ENCODE measurements at regions not wholly inside any gene's neighbourhood (a gene's known extent, or its start where the extent isn't known, plus 50 kb on each side); places are given as distances from the start of the nearest gene placed in this dataset.
"Not testable (repeated sequence)": the region's sequence is repeated elsewhere in the genome, so short reads cannot be mapped to it uniquely, and the experiment has no call there.

DNA sequence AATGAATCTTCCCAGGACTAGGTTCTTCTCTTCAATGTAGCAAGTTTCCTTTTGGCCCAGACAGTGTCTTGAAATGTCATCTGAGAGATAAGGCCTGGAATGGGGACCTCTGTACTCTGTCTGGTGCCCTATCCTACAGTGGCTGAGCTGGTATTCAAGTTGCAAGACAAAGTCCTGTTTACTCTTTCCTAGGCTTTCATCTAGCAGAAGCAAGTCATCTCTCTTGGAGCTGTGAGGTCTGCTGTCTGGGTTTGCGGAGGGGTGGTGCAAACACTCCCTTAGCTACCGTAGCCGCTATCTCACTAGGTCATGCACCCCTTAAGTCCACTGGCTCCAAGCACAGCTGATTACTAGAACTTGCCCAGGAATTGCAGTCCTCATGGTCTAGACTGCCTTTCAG is 149.7 kb upstream of the SLC16A7 start:
- no peak for ATAC-seq (replicated peaks in 1 of 2)
- Mint-ChIP-seq H3K9me3 (peaks cover 5 to 9% of the 10 kb centered on the region in 2 donors), H3K4me3 (no peak overlapping the region), H3K4me1 (ENCODE audit: low read depth) (no peaks in the 10 kb centered on the region), H3K36me3 (ENCODE audit: insufficient read depth in 2 of 2) (peaks cover 0 to 8% of the 10 kb centered on the region in 2 donors), H3K27ac (no peak overlapping the region), H3K27me3 (ENCODE audit: low read depth) (no peaks in the 10 kb centered on the region)
- DNase-seq, result no peak

DNA sequence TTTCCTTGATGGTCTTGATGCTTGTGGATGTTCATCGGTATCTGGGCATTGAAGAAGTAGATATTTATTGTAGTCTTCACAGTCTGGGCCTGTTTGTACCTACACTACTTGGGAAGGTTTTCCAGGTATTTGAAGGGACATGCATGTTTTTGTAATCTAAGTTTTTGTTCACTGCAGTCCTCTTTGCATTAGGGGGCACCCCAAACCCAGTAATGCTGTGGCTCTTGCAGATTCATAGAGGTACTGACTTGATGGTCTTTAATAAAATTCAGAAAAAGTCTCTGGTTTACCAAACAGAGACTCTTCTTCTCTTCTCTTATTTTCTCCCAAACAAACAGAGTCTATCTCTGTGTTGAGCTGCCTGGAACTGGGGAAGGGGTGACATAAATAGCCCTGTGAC is 150.9 kb upstream of the SLC16A7 start:
- DNase-seq (no peak), ATAC-seq (replicated peaks in 1 of 2) (no peak)
- Mint-ChIP-seq H3K9me3 (peaks cover 5 to 16% of the 10 kb centered on the region in 2 donors), H3K27ac (no peak overlapping the region), H3K4me3 (no peak overlapping the region), H3K4me1 (ENCODE audit: low read depth) (no peaks in the 10 kb centered on the region), H3K27me3 (ENCODE audit: low read depth) (no peaks in the 10 kb centered on the region), H3K36me3 (ENCODE audit: insufficient read depth in 2 of 2) (peaks cover 0 to 8% of the 10 kb centered on the region in 2 donors)

DNA sequence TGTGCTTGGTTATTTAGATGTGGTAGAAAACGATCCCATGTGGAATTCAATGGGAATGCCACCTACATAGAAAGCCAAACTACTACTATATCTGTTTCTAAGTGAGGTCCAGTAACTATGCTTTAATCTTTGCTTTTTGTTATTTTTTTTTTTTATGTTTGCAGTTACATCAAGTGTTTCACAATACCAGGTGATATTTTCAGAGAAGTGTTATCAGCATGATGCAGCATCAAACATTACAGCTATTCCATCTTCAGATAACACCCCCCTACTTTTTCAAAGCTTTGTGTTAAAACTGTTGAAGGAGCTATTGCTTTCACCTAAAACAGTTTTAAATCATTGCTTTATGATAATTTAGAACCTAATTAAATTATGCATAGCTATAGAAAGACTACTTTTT is 163.8 kb upstream of the SLC16A7 start:
- no peak for ATAC-seq (replicated peaks in 1 of 2)
- no peak for DNase-seq
- no peaks in the 10 kb centered on the region for H3K9me3 Mint-ChIP-seq

DNA sequence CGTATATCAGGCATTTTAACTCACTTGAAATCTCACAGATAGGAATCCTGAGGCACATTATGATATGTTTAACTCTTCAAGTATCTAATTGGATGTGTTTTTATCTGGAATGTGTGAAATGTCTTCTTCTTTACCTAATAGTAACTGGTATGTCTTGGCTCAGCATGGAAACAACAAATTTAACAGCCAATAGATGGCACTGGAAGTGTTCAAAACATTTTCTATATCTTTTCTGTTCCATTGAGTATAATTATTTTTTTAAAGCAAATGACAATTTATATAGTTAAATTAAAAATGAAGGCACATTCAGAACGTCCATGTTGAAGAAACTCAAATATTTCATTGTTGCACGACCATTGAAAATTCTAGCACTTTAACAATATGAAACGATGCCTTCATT is 164.6 kb upstream of the SLC16A7 start:
- Mint-ChIP-seq H3K9me3 (no peaks in the 10 kb centered on the region), H3K27me3 (ENCODE audit: low read depth) (no peaks in the 10 kb centered on the region), H3K4me3 (no peak overlapping the region), H3K27ac (no peak overlapping the region), H3K36me3 (ENCODE audit: insufficient read depth in 2 of 2) (no peaks in the 10 kb centered on the region), H3K4me1 (ENCODE audit: low read depth) (no peaks in the 10 kb centered on the region)
- no peak for ATAC-seq (replicated peaks in 1 of 2)
- no peak for DNase-seq

More for the DNA sequence above, 163.8 kb upstream of the SLC16A7 start:
- no peak overlapping the region for H3K4me3 Mint-ChIP-seq
- no peaks in the 10 kb centered on the region for H3K36me3 Mint-ChIP-seq (ENCODE audit: insufficient read depth in 2 of 2)
- no peaks in the 10 kb centered on the region for H3K4me1 Mint-ChIP-seq (ENCODE audit: low read depth)
- H3K27ac Mint-ChIP-seq, result no peak overlapping the region
- no peaks in the 10 kb centered on the region for H3K27me3 Mint-ChIP-seq (ENCODE audit: low read depth)

DNA sequence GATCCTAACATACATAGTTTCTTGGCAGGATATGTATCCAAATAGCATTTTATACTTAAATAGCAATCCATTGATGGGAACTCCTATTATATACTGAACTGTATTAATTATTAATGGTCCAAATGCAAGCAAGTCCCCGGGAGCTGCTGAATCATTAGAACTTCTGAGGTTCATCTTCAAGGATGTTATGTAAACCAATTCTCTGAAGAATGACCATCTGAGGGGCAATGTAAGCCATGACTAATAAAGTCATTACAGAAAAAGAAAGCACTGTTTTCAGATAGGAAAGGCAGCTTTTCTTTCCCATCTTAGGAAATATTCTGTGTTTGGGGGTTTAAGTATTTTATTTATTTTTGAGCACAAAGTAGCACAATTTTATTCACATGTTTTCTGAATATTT is 166.1 kb upstream of the SLC16A7 start:
- DNase-seq (no peak), ATAC-seq (replicated peaks in 1 of 2) (no peak)
- Mint-ChIP-seq H3K27me3 (ENCODE audit: low read depth) (no peaks in the 10 kb centered on the region), H3K27ac (no peak overlapping the region), H3K36me3 (ENCODE audit: insufficient read depth in 2 of 2) (no peaks in the 10 kb centered on the region), H3K4me1 (ENCODE audit: low read depth) (no peaks in the 10 kb centered on the region), H3K4me3 (no peak overlapping the region), H3K9me3 (no peaks in the 10 kb centered on the region)

DNA sequence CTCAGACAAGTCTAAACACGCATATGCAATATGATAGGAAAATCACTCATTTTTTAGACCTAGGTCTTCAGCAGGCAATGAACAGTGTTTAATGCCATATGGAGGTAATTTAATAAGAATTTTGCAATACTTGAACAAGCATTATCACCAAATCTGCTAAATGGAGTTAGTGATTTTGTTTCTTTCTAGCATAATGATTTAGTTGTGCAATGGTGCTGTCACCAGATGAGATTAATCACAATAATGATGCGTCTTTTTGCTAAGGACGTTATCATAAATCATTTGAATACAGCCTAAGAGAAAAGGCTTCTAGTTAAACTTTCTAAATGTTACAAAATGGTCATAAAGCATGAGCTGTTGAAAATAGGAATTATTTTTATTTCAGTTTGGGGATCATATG is 170.0 kb upstream of the SLC16A7 start:
- H3K27ac Mint-ChIP-seq, result no peak overlapping the region
- no peak overlapping the region for H3K4me3 Mint-ChIP-seq
- H3K36me3 Mint-ChIP-seq (ENCODE audit: insufficient read depth in 2 of 2), result no peaks in the 10 kb centered on the region
- no peaks in the 10 kb centered on the region for H3K27me3 Mint-ChIP-seq (ENCODE audit: low read depth)
- no peaks in the 10 kb centered on the region for H3K9me3 Mint-ChIP-seq
- DNase-seq (no peak), ATAC-seq (replicated peaks in 1 of 2) (no peak)
- H3K4me1 Mint-ChIP-seq (ENCODE audit: low read depth), result no peaks in the 10 kb centered on the region

DNA sequence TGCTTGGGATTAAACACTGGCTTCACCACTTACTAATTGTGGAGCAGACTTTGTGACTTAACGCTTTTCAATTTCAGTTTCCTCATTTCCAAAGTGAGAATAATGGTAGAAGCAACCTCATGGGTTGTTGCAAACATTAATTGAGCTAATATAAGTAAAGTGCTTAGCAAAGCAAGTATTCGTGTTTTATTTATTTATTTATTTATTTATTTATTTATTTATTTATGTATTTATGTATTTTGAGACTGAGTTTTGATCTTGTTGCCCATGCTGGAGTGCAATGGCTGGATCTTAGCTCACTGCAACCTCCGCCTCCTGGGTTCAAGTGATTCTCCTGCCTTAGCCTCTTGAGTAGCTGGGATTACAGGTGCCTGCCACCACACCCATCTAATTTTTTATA is 171.2 kb upstream of the SLC16A7 start:
- not testable (repeated sequence) for H3K4me3 Mint-ChIP-seq; H3K36me3 Mint-ChIP-seq (ENCODE audit: insufficient read depth in 2 of 2); H3K9me3 Mint-ChIP-seq; H3K27ac Mint-ChIP-seq; H3K27me3 Mint-ChIP-seq (ENCODE audit: low read depth); ATAC-seq (replicated peaks in 1 of 2); H3K4me1 Mint-ChIP-seq (ENCODE audit: low read depth); DNase-seq

DNA sequence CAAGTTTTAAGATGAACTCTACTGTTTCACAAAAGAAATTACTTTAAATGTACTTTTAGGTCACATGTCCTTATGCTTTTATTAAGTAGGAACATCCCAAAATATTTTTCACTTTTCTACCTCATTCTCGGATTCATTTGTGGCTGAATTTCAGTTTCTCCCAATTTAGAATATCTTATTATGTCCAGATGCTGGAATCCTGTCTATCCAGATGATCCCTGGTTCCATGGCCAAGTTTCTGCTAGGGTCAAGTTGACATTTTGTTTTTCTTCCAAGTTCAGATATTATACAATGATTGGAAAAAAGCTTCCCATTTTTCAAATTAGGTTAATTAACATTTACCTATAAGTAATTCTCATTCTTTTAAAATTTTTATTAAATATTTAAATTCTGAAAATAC is 181.8 kb upstream of the SLC16A7 start:
- no peak overlapping the region for H3K4me3 Mint-ChIP-seq
- no peak overlapping the region for H3K27ac Mint-ChIP-seq
- H3K4me1 Mint-ChIP-seq (ENCODE audit: low read depth), result no peaks in the 10 kb centered on the region
- DNase-seq, result no peak
- no peaks in the 10 kb centered on the region for H3K36me3 Mint-ChIP-seq (ENCODE audit: insufficient read depth in 2 of 2)
- ATAC-seq (replicated peaks in 1 of 2), result no peak
- no peaks in the 10 kb centered on the region for H3K9me3 Mint-ChIP-seq
- peaks cover 14% of the 10 kb centered on the region for H3K27me3 Mint-ChIP-seq (ENCODE audit: low read depth)

DNA sequence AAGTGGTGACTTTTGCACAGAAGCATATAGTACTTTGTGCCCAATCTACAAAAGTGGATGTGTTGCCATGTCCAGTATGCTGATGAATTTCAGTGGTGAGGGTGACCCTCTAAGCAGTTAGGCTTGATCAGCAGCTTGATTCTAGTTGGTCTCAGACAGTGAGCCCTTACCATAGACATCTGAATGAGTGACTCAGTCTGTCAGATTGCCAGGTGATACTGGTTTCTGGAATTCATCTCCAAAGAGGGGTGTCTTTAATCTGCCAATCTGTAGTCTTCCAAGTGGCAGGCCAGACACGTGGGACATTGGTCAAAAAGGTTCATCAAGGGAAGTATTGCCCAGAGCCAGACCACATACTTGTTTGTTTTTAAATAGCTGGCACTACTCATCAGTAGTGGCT is 187.4 kb upstream of the SLC16A7 start:
- DNase-seq (no peak), ATAC-seq (replicated peaks in 1 of 2) (no peak)
- Mint-ChIP-seq H3K27ac (no peak overlapping the region), H3K9me3 (no peaks in the 10 kb centered on the region), H3K4me1 (ENCODE audit: low read depth) (peaks cover 18% of the 10 kb centered on the region), H3K36me3 (ENCODE audit: insufficient read depth in 2 of 2) (no peaks in the 10 kb centered on the region), H3K4me3 (no peak overlapping the region), H3K27me3 (ENCODE audit: low read depth) (peaks cover 19% of the 10 kb centered on the region)

DNA sequence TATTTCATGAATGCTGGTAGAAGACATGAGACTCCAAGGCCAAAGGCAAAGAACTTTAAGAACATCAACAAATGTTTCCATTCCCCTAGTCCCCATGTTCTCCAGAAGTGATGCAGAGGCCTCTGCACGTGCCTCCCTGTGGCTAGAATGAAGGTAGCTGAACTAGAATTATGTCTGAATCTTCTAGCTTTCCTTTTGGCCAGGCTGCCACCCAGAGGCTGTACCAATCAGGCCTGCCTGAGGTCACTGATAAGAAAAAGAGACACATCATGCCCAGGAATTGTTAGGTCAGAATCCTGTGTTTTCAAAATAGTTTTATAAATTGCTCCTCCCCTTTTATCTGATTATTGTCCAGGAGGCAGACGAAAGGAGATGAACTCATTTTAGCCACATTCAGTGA is 188.0 kb upstream of the SLC16A7 start:
- ATAC-seq (replicated peaks in 1 of 2) (no peak), DNase-seq (no peak)
- Mint-ChIP-seq H3K4me1 (ENCODE audit: low read depth) (peaks cover 23% of the 10 kb centered on the region), H3K27ac (no peak overlapping the region), H3K9me3 (no peaks in the 10 kb centered on the region), H3K27me3 (ENCODE audit: low read depth) (peaks cover 14% of the 10 kb centered on the region), H3K4me3 (no peak overlapping the region), H3K36me3 (ENCODE audit: insufficient read depth in 2 of 2) (no peaks in the 10 kb centered on the region)

DNA sequence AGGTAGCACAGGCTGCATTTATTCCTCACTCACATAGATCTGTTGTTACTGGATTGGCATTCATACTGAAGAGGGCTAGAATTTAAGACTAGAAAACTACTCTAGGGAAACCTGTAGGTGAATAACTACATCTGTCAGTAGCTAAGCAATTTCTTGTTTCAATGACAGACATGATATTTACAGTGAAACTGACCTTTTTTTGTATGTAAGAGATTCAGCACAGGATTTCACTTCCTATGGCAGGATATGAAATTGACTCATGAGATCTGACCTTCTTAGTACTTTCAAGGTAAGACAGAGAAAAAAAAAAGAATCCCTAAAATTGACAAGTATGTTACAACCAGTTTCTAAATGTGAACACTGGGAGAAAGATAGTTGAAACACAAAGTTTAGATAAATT is 189.8 kb upstream of the SLC16A7 start:
- no peaks in the 10 kb centered on the region for H3K36me3 Mint-ChIP-seq (ENCODE audit: insufficient read depth in 2 of 2)
- peaks cover 6% of the 10 kb centered on the region for H3K27me3 Mint-ChIP-seq (ENCODE audit: low read depth)
- H3K4me3 Mint-ChIP-seq, result no peak overlapping the region
- H3K4me1 Mint-ChIP-seq (ENCODE audit: low read depth), result peaks cover 23% of the 10 kb centered on the region
- DNase-seq (no peak), ATAC-seq (replicated peaks in 1 of 2) (peak; percentile 44 to 74)
- H3K27ac Mint-ChIP-seq, result no peak overlapping the region
- no peaks in the 10 kb centered on the region for H3K9me3 Mint-ChIP-seq

DNA sequence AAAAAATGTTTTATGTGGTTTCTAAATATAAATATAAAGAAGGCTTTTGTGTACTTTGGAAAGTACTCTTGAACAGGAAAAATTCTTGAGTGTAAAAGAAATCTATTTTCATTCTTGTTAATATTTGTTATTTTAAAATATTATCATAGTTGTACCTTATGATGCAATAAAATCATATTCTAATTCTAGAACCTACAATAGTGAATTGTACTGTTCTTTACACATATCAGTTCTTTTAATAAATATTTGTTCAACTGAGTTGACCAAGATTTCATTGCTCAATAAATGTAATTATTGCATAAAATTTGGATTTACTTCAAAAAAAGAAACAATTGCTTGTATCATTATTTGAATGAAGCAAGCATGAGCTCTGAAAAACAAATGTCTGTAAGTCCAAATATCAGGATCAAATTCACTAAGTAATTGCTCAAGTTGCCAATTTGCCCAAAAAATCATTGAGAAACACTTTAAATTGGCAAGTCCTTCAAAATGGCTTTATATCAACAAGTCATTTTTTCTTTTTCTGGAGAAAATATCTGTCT is 191.6 kb upstream of the SLC16A7 start:
- Mint-ChIP-seq H3K36me3 (ENCODE audit: insufficient read depth in 2 of 2) (no peaks in the 10 kb centered on the region), H3K4me1 (ENCODE audit: low read depth) (peaks cover 23% of the 10 kb centered on the region), H3K27me3 (ENCODE audit: low read depth) (peaks cover 6% of the 10 kb centered on the region), H3K9me3 (no peaks in the 10 kb centered on the region), H3K27ac (no peak overlapping the region), H3K4me3 (no peak overlapping the region)
- DNase-seq, result no peak
- ATAC-seq (replicated peaks in 1 of 2), result no peak

DNA sequence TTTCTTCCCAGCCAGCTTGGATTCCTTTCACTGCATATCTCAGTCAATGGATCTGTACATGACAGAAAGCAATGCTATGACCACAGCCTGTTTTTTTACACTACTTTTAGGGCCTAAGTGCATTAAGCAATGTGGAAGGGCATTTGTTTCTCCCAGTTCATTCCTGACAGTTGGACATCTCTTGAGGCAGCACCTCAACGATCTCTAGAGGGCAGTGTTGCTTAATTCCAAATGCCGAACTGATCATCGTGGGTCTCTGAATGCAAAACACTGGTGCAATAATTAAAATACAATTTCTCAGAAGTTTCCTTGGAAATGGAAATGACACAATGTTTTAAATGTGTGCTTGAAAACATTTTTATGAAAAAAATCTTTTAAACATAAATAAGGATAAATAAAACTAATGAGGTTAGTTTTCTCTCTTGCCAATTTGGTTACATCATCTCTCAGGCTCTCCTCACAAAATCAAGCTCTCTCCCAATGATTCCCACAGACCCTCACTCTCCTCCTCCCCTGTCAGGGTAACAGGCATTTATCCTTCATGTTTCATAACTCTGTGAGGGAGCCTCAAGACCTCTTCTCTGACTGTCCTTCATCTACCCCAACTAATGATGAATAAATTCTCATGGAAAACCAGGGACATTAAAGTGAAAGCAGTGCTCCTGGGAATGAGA is 192.4 kb upstream of the SLC16A7 start:
- peak; percentile 34 to 52 for ATAC-seq (replicated peaks in 1 of 2)
- no peaks in the 10 kb centered on the region for H3K9me3 Mint-ChIP-seq
- peak; percentile 32 to 33 for DNase-seq
- H3K27ac Mint-ChIP-seq, result no peak overlapping the region
- H3K36me3 Mint-ChIP-seq (ENCODE audit: insufficient read depth in 2 of 2), result no peaks in the 10 kb centered on the region
- H3K27me3 Mint-ChIP-seq (ENCODE audit: low read depth), result peaks cover 6% of the 10 kb centered on the region
- peaks cover 23% of the 10 kb centered on the region for H3K4me1 Mint-ChIP-seq (ENCODE audit: low read depth)
- peak overlapping the region in 1 of 2 donors; percentile 60 for H3K4me3 Mint-ChIP-seq

DNA sequence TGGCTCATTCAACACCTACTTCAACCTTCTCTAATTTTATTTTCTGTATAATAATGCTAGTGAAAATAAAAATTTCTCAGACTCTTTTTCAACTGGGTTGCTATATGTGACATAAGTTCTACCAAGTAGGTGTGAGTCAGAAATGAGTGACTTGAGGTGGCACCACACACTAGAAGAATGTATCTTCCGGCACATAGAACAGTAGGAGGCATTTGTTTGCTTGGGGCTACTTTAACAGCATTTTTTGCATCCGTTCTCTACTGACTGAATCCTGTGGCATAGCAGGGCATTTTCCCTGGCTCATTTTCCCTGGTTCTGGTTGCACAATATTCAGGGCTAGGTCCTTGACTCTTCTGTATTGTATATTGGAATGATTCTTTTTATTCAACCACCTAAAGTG is 194.0 kb upstream of the SLC16A7 start:
- Mint-ChIP-seq H3K4me1 (ENCODE audit: low read depth) (peaks cover 23% of the 10 kb centered on the region), H3K4me3 (no peak overlapping the region), H3K9me3 (no peaks in the 10 kb centered on the region), H3K36me3 (ENCODE audit: insufficient read depth in 2 of 2) (no peaks in the 10 kb centered on the region), H3K27me3 (ENCODE audit: low read depth) (peaks cover 6% of the 10 kb centered on the region), H3K27ac (no peak overlapping the region)
- ATAC-seq (replicated peaks in 1 of 2) (peak in 1 of 2 donors; percentile 30), DNase-seq (no peak)
